ENCODE measurements at regions not wholly inside any gene's neighbourhood (a gene's known extent, or its start where the extent isn't known, plus 50 kb on each side); places are given as distances from the start of the nearest gene placed in this dataset.

DNA sequence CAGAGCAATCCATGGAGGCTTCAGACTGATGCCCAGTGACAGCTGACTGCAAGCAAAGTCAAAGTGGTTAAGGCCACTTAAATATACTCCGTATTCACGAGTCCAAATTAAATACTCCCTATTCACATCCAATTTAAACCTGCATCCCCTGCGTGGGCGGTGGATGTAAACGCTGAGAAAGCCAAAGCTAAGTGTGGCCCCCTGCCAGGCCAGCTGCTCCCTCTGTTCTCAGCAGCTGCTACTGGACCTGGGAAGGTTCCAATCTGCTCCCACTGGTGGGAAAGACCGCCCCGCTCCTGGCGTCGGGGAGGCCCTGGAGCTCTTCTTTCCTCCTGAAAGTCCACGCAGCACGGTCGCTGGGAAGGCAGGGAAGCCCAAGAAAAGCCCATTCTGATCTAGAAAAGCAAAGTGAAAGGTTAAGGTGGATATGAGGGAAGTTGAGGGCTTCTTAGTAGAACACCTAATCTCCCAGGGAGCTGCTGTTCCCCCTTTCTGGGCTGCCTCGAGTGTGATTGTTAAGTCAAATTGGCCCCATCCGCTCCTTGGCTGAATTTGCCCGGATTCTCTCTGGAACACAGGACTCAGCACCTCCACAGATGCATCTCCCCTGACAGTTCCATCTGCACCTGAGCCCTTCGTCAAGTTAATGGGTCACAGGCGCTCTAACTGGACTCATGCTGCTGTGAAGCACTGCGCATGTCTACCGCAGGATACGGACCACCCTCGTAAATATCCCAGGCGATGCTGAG is 205.5 kb downstream of the USP12 start:
- peak; percentile 19 for DNase-seq

DNA sequence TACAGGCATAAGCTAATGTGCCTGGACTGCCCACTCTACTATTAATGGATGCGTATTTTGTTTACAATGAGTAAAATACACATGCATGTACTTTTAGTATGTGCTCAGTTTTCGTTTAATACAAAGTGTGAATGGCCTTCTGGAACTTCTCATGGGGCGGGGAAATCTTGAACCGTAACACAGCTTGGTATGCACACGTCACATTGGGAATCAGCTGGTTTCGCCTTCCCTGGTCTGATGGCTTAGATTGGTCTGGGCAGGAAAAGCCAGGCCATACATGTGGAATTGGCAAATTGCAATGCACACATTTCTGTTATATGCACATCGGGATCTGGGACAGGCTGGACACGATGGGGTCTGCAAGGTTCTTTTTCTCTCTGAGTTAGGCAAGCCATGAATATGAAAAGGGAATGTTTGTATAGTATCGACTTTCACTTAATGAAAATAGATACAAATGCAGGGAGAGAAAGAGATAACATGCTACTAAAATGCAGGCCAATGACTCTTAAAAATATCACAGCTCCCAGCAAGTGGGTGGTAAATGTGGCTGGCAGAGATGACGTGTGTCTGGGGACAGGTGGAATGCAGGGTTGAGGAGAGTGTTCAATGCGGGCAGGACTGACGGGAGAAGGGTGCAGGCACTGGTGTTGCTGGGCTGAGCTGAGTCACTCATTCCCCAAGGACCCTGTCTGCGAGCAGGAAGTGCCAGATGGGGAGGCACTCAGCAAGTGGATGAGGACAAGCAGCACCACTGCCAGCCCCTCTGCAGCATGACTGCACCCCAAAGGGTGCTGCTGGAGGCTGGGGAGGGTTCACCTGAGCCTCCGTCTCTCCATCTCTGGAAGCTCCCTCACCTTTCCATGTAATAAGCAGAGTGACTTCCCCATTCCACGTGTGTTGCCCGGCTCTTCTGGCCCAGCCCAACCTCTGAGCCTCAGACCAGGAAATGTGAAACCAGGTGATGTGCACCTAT is 204.0 kb upstream of the GPR12 start:
- no peak for DNase-seq

DNA sequence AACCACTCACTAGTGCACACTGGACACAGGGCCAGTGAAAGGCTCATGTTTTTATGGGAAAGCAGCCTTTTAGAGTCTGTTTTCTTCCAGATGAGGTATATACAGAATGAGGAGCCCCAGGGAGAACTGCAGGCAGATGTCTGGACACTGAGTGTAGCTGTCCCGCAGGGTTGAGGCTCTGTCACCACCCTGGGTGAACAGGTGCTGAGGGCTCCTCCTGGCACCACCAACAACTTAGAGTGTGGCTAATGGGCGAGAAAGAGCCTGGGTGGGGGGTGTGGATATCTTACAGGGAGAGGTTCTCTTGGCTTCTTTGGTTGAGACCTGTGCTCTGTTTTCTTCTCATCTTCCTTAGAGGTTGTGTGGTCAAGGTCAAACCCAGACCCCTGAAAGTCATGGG is 202.1 kb upstream of the GPR12 start:
- DNase-seq = no peak

DNA sequence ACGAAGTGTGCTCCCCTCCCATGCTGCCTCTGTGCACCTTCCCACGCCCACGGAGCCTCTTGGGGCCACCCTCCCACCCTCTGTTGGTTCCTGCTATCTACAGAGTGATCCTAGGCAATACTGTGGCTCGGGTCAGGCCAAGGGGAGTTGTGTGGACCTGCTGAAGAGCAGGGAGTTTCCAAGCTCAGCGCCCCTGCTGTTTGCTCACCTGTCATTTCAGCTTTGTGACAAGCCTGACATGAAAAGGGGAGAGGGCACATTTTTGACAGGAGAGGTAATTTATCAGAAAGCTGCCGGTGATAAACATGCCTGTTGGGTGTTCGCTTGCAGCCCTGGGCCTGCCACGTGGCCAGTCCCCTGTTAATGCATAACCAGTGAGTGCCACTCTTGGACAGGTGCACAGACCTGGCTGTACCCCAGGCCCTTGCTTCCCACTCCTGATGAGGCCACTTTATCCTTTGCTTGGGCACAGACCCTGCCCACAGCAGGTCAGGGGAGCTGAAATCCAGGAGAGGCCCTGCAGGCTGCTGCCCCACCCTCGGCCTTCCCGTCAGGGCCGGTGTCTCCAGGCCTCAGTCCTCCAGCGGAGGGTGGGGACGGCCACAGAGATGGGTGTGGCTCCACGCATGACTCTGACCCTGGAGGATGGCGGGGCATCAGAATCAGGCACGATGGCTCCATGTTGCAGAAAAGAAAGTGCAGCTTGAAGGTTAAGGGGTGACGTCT is 201.5 kb upstream of the GPR12 start:
- no peak for DNase-seq

DNA sequence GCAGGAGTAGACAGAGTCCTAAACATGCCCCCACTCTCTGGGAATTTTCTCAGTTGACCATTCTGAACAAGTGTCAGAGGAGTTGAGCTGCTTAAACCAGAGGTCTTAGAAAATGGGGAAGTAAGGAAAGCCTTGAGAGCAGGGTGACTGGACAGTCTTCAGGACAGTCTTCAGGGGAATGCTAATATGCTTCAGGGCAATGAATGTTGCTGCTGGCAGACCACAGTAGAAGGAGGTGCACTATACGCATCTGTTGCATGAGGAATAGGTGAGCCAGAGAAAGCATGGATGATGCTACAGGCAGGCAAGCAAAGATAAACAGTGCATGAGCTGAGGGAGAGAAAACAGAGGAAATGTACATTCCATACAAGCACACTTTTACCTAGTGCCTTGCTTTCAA is 196.6 kb upstream of the GPR12 start:
- DNase-seq = no peak

DNA sequence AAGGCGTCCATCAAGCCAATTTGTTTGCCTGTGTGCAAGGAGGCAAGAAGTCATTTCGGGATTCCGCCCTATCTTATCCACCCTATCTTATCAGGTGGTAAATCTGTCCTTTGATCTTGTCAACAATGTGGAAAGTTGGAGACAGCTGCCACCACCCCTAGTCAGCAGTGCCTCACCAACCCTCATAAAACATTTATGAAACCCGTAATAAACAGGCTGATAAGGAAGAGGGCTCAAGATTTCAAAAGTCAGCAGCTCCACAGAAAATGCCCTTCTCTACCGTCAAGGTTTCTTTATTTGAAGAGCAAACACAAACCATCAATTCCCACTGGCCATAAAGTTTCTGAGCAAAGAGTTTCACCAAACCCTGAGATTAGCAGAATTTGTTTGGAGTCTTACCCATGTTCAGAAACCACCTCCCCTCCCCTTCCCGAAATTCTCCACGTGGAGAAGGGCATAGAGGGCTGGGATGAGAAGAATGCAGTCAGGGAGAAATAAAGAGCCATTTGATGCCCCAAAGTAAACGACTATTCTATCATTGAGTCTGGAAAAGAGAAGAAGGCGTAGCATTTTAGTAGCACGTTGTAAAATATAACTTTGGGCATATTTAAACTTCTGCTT is 196.0 kb upstream of the GPR12 start:
- no peak for DNase-seq

DNA sequence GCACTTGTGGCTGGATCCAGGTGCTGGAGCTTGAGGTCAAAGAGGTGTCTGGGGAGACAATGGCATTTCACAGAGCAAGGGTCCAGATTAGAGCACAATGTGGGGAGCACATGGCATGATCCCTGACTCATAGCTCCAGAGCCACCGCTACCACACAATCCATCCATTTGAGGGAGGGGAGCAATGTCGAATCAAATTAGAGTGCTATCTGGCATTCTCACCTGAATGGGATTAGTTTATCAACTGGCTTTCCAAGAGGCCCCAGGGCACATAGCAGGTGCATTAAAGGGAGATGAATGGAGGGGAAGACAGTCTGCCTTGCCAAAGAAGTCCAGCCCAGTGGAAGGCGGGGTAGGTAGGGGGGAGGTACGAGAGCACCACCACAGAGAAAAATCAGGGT is 194.4 kb upstream of the GPR12 start:
- no peak for DNase-seq

DNA sequence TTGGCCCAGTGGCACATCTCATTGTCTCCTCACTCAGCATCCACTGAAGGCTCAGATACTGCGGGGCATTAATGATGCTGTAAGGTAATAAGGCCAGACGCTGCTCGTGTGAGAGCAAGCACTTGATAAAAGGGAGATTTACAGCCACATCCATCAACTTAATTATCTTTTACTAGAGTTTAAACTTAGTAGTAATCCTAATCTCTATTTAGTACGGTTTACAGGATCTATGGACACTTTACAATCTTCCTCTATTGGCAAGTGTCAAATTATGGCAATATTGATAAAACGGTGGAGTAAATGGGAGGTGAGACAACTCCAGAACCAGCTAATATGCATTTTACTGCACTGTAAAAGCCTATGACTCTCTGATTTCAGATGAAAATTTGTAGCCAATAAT is 192.7 kb upstream of the GPR12 start:
- no peak for DNase-seq

DNA sequence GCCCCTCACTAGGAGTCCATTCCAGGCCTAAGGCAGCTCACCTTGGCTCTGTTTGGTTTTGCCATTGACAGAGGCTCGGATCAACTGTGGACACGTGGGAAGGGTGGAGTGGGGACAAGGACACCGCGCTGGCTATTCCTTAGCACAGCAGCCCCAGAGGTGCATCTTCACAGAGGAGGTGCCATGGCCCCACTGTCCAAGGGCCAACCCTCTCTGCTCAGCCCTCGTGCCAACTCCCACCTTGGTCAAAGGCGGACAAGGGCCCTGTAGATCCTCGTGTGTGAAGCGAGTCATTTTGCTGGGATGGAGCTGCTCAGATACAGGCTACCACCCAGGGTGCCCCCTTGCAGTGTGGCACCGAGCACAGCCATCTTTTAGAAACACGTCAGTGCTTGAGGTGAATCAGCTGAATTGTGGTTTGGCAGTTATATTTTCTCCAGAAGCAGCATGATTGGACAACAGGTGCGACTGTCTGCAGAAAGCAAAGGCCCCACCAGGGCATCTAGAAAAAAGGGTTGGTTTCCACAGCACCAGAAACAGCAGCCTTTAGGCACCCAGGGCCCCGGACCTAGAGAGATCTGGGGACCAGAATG is 192.1 kb upstream of the GPR12 start:
- DNase-seq = no peak

DNA sequence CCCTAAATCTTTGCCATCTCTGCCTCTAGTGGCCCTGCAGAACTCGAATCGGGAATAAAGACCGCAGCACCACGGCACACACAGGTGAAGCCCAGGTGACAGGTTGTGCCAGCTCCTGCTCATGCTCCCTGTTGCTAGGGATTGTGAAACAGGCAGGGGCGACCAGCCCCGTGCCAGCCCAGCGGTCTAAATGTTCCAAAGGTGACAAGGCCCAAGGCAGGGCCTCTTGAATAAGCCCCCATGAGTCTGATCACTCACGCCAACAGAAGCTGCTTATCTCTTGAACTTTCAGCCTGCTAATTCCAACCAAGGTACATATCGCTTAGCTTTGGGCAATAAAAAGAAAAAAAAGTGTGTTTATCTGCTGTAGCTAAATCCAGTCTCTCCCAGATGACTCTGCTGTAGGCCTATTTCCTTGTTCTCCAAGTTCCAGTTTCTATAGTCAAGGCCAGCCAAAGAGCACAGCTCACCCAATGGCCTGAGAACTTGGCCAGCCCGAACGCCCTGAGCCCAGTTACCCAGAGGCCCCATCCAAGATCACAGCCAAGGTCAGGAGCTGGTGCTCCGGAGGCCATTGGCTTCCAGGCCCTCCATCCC is 191.1 kb upstream of the GPR12 start:
- DNase-seq = no peak

DNA sequence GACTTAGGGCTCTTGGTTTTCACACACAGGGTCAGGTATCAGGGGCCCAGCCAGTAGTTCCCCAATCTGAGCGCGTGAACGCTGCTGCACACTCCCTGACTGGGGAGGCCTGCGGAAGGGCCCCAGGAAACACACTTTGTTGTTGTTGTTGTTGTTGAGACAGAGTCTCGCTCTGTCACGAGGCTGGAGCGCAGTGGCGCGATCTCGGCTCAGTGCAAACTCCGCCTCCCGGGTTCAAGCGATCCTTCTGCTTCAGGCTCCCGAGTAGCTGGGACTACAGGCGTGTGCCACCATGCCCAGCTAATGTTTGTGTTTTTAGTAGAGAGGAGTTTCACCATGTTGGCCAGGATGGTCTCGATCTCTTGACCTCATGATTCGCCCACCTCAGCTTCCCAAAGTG is 190.4 kb upstream of the GPR12 start:
- no peak for DNase-seq

DNA sequence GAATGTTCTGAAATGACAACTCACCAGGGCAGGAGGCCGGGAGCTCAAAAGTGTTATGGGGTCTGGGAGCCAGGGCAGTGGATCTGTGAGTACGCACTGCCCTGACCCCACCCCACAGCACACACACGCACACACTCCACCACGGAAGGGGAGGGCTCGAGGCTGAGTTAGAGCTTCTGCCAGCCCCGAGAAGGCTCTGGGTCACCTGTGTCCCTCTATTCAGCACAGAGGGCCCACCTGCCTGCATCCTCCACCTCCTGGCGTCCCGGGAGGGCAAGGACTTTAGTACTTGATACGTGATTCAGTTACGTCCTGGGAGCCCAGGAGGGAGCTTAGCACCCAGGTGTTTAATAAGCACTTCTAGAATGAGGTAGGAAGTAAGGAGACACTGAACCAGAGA is 190.0 kb upstream of the GPR12 start:
- DNase-seq = no peak

DNA sequence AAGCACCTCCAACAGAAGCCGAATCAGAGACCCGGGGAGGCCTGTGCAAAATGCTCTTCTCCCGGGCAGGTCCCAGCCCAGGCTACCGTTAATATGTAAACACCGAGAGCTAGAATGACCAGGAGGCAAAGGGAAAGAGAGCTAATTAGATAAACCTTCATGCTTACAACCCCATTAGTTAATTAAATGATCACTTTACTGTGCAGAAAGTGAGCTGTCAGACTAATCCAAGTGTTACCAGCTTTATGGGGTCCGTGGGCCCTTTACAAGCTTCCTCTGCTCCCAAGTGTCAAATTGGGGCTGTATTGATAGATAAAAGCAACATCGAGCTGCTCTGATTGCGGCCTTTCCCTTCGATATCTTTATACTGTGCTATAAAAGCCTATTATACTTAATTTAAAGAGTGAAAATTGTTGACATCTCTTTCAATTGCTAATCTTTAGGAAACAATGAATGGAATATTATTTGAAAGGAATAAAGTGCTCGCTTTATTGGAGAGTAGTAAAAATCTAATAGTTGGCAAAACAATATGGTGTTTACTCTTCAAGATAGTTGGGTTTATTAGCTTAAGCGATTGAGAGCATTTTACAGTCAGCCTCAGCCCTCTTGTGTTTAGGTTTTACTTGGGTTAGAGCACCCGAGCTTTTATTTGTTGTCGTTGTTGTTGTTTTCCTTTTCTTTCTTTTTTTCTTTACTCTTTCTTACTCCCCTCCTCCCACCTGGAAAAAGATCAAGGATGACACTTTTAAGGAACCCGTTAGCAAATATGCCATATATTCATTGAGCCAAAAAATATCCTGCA is 189.3 kb upstream of the GPR12 start:
- DNase-seq = no peak

DNA sequence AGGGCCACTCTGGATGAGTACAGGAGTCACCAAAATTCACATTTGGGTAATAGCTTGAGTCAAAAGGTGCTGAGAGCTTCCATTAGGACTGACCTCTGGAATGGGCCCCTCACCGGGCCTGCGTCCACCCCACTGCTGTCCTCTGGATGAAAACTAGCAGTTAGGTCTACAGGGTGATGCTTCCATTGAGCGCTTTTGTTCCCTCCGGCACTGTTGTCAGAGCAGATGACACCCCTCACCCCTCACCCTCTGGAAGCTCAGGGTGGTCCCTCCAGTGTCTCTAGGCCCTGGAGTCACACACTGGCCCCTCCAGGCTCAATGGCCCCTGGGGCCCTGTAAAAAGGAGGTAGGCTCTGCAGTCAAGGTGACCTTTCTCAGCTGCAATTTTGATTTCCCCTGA is 187.8 kb upstream of the GPR12 start:
- DNase-seq = no peak

DNA sequence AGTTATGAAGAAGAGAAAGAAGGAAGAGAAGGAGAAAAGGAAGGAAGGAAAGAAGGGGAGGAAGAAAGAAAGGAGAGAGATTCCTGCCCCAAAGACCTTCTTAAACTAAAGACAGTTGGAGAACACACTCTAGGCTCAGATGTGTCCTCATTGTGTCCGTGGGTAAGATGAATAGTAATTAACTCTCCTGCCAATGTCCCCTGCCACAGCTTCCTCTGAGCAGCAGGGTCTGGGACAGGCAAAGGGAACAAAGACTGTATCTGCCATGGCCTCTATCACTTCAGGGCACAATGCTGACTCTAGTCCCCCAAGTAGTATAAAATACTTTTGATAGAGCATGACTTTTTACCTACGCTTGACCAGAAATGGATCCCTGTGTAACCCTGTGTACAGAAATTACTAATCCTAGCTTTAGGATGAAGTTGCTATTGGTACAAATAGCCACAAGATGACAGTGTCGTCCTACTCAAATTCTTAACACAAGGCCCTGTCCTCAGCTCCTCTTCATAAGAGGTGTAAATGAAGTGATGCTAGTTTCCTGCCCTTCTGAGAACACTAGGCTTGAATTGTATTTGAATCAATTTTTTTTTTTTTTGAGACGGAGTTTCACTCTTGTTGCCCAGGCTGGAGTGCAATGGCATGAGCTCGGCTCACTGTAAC is 186.2 kb upstream of the GPR12 start:
- DNase-seq = peak; percentile 29

DNA sequence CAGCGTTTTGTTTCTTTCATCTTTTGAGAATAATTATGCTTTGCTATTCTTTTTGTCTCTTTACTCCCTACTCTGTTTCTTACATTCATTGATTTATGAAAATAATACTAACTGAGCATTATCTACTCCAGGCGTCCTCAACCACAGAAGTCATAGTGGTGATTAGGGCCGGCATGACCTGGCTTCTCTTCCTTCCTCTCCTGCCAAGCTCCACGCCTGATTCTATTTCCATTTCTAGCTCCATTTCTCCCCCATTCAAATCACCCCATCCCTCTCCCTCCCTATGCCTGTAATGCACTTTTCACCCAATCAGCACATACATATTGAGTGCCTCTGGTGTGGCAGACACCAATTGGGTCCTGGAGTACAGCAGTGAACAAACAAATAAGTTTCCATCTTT is 183.2 kb upstream of the GPR12 start:
- no peak for DNase-seq

DNA sequence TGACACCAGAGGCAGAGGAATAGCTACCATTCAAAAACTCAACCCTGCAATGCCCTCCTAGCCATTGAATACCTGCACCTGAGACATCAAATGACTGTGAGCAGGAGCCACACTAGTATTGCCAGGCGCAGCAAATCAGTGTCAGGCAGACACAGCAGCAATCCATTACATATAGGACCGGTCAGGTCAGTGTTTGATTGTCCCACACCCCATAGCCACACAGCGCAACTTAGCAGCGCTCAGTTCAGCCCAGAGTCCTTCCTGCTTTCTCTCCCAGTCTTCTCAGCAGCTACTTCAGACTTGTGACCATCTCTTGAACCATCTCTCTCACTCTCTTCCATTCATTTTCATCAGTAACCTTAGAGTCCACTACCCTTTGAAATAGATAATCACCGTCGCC is 181.6 kb upstream of the GPR12 start:
- DNase-seq = no peak

DNA sequence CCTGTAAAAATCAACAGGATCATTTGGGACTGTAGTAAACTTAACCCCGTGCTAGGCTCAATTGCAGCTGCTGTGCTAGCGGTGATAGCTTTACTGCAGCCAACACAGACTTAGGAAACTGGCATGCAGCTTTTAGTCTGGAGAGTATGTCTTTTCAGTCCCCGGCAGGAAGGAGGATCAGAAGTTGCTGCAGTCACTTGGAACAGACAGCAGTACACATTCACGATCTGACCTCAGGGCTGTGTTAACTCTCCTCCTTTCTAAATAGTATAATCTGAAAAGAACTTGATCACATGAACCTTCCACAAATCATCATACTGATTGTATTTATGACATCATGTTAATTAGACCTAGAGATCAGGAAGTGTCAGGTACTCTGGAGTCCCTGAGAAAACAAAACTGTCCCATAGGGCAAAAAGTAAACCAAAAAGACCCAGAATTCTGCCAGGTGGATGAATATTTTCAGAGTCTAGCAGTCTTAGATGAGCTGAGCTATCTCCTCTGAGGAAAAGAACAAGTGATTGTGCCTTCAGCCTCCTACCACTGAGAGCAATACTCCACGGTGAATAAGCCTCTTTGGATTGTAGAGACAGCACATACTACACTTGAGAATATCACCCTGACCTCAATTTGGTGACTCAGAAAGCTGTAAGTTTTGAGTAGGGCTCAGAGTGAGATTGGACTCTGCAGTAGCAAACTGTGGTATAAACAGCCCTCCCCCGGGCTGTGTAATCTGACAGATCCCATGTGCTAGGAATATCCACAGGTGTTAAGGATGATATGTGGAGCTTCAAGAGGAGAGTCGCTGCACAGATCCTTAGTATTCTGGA is 181.0 kb upstream of the GPR12 start:
- DNase-seq = no peak

DNA sequence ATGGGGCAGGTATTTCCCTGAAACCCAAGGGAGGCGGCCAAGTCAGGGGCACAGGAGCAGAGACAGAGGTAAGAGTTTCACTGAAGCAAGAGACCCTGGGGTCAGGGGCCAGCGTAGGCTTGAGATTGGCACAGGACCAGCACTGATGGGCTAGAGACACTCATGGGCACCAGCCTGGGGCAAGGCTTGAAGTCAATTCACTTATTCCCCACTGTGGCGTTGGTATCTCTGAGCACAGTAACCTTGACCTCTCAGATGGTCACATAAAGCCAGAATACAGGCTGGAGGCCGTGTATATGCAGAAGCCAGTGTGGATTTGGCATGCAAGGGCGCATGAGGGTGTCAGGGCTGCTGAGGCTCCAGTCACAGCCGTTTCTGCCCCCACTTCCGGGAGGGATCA is 173.5 kb upstream of the GPR12 start:
- no peak for DNase-seq

Measured in skin of body (tissue), 1 donor.